H1 (cell line): ENCODE measurements at regions not wholly inside any gene's neighbourhood (a gene's known extent, or its start where the extent isn't known, plus 50 kb on each side); places are given as distances from the start of the nearest gene placed in this dataset.

ENCODE experiments used
- CTCF ChIA-PET: fragments of 300-600 bp; sonication (Branson Sonifier 250); formaldehyde crosslinking; loops from one replicate; lab custom pipeline; 2021; ENCODE audit not compliant: partially characterized antibody; lab: Charles Lee
- POLR2A ChIA-PET: fragments of 300-600 bp; sonication (Branson Sonifier 250); formaldehyde crosslinking; loops from one replicate; lab custom pipeline; 2021; ENCODE audit warnings: inconsistent platforms; ENCODE audit not compliant: partially characterized antibody; lab: Charles Lee
- DNase-seq, 2 experiments: peaks; one replicate each; pipeline versions ENCODE4 v3.0.0 to v3.0.0-alpha.2; 2010 to 2022; ENCODE audit warnings: low spot score in 2 of 2, low read depth in 1 of 2, mixed read lengths in 1 of 2
- FAIRE-seq: peaks from 2 replicates; lab custom pipeline; 2011; peaks lifted over from hg19 to GRCh38; lab: Jason Lieb, UNC
- H2AFZ ChIP-seq: 2 replicates; pipeline ENCODE4 v1.8.1; 2012; ENCODE audit warnings: low read length, inconsistent platforms
- H2AK5ac ChIP-seq: 2 replicates; pipeline ENCODE4 v1.6.1; 2013; ENCODE audit warnings: low read depth, low read length
- H2BK120ac ChIP-seq: replicated peaks from 2 replicates; pipeline ENCODE3; 2013; ENCODE audit warnings: low read depth, low read length, inconsistent platforms
- H2BK12ac ChIP-seq: 2 replicates; pipeline ENCODE4 v1.6.1; 2013; ENCODE audit warnings: low read depth, low read length
- H2BK15ac ChIP-seq: 2 replicates; pipeline ENCODE4 v1.6.1; 2013; ENCODE audit warnings: low read length
- H2BK20ac ChIP-seq: 2 replicates; pipeline ENCODE4 v1.6.1; 2013; ENCODE audit warnings: low read length
- H2BK5ac ChIP-seq: 2 replicates; pipeline ENCODE4 v1.6.1; 2013; ENCODE audit warnings: low read depth, low read length
- H3K14ac ChIP-seq: 2 replicates; pipeline ENCODE4 v1.6.1; 2013; ENCODE audit warnings: inconsistent platforms; ENCODE audit not compliant: insufficient read length
- H3K18ac ChIP-seq: 2 replicates; pipeline ENCODE4 v1.6.1; 2013; ENCODE audit warnings: low read length; ENCODE audit errors: extremely low read depth
- H3K23ac ChIP-seq: 2 replicates; pipeline ENCODE4 v1.6.1; 2013; ENCODE audit warnings: inconsistent platforms; ENCODE audit not compliant: insufficient read length
- H3K23me2 ChIP-seq: 2 replicates; pipeline ENCODE4 v1.6.1; 2013; ENCODE audit warnings: low read depth, low read length
- H3K27ac ChIP-seq: 2 replicates; pipeline ENCODE4 v1.6.1; 2011; ENCODE audit warnings: low read depth, low read length, inconsistent platforms
- H3K27me3 ChIP-seq, 4 experiments: replicated peaks in 1 of 4; 1 replicate in 1 of 4; 2 replicates in 3 of 4; pipeline versions ENCODE4 v1.6.1 to v1.8.1; 2011 to 2013; ENCODE audit warnings: low read length in 3 of 4, mild to moderate bottlenecking in 3 of 4, inconsistent platforms in 2 of 4, mixed read lengths in 2 of 4, moderate library complexity in 1 of 4; ENCODE audit not compliant: control insufficient read depth in 3 of 4, insufficient read depth in 3 of 4; ENCODE audit errors: extremely low read depth in 1 of 4
- H3K36me3 ChIP-seq, 4 experiments: 2 replicates each; pipeline versions ENCODE4 v1.6.1 to v1.8.1; 2011 to 2013; ENCODE audit warnings: mild to moderate bottlenecking in 4 of 4, low read length in 3 of 4, moderate library complexity in 2 of 4, control low read depth in 1 of 4, inconsistent platforms in 1 of 4; ENCODE audit not compliant: insufficient read depth in 4 of 4, control insufficient read depth in 2 of 4
- H3K4ac ChIP-seq: replicated peaks from 2 replicates; pipeline ENCODE3; 2013; ENCODE audit warnings: low read length, low read depth, mixed read lengths, inconsistent platforms; ENCODE audit not compliant: insufficient read length
- H3K4me1 ChIP-seq, 4 experiments: replicated peaks in 1 of 4; 1 replicate in 1 of 4; 2 replicates in 3 of 4; pipeline versions ENCODE4 v1.6.1 to v1.8.1; 2011 to 2013; ENCODE audit warnings: low read length in 3 of 4, inconsistent platforms in 2 of 4, mixed read lengths in 1 of 4; ENCODE audit not compliant: insufficient read depth in 4 of 4, control insufficient read depth in 3 of 4
- H3K4me2 ChIP-seq, 2 experiments: 2 replicates each; pipeline versions ENCODE4 v1.6.1 to v1.8.1; 2011 to 2013; ENCODE audit warnings: low read depth in 2 of 2, low read length in 2 of 2, control low read depth in 1 of 2, inconsistent platforms in 1 of 2, mild to moderate bottlenecking in 1 of 2; ENCODE audit not compliant: insufficient read depth in 1 of 2
- H3K4me3 ChIP-seq, 4 experiments: fragments of 200-600, 300-600 bp in 1 of 4; sonication (generic), shearing (Covaris generic), sonication (Bioruptor Twin) in 1 of 4; 2 replicates each; pipeline versions ENCODE4 v1.5.1 to v1.8.1; 2011 to 2016; ENCODE audit warnings: low read length in 4 of 4, low read depth in 3 of 4, control low read depth in 2 of 4, inconsistent platforms in 2 of 4, mild to moderate bottlenecking in 2 of 4, mixed read lengths in 1 of 4, moderate library complexity in 1 of 4; ENCODE audit not compliant: insufficient read depth in 2 of 4; ENCODE audit errors: extremely low read depth in 1 of 4
- H3K56ac ChIP-seq: replicated peaks from 2 replicates; pipeline ENCODE3; 2013; ENCODE audit warnings: low read depth, mild to moderate bottlenecking, mixed read lengths, low read length, inconsistent platforms; ENCODE audit not compliant: insufficient read length
- H3K79me1 ChIP-seq: 2 replicates; pipeline ENCODE4 v1.6.1; 2013; ENCODE audit warnings: low read depth, low read length, control low read depth
- H3K79me2 ChIP-seq, 2 experiments: 2 replicates each; pipeline versions ENCODE4 v1.6.1 to v1.8.1; 2012 to 2013; ENCODE audit warnings: low read length in 2 of 2, mild to moderate bottlenecking in 2 of 2, inconsistent platforms in 1 of 2; ENCODE audit not compliant: insufficient read depth in 2 of 2, control insufficient read depth in 1 of 2
- H3K9ac ChIP-seq, 4 experiments: replicated peaks in 1 of 4; 1 replicate in 1 of 4; 2 replicates in 3 of 4; pipeline versions ENCODE4 v1.6.1 to v1.8.1; 2011 to 2013; ENCODE audit warnings: low read depth in 3 of 4, low read length in 3 of 4, control low read depth in 2 of 4, mild to moderate bottlenecking in 2 of 4, moderate library complexity in 2 of 4, inconsistent platforms in 1 of 4; ENCODE audit errors: extremely low read depth in 1 of 4
- H3K9me3 ChIP-seq, 2 experiments: 2 replicates each; pipeline versions ENCODE4 v1.6.1 to v1.8.1; 2012 to 2013; ENCODE audit warnings: mild to moderate bottlenecking in 2 of 2, moderate library complexity in 2 of 2, control low read depth in 1 of 2, inconsistent platforms in 1 of 2, low read depth in 1 of 2, low read length in 1 of 2, mixed read lengths in 1 of 2; ENCODE audit not compliant: insufficient read depth in 2 of 2
- H4K20me1 ChIP-seq, 2 experiments: replicated peaks in 1 of 2; 2 replicates each; pipeline versions ENCODE3 to v1.8.1; 2011 to 2013; ENCODE audit warnings: inconsistent platforms in 2 of 2, low read length in 2 of 2, mild to moderate bottlenecking in 1 of 2; ENCODE audit not compliant: insufficient read depth in 2 of 2, control insufficient read depth in 1 of 2
- H4K5ac ChIP-seq: 2 replicates; pipeline ENCODE4 v1.6.1; 2013; ENCODE audit warnings: low read length, low read depth, mixed read lengths, inconsistent platforms; ENCODE audit not compliant: insufficient read length
- H4K8ac ChIP-seq: 2 replicates; pipeline ENCODE4 v1.8.0; 2013; ENCODE audit warnings: mild to moderate bottlenecking, moderate library complexity, low read length, inconsistent platforms; ENCODE audit not compliant: insufficient read depth; ENCODE audit errors: extremely low read depth
- H4K91ac ChIP-seq: replicated peaks from 2 replicates; pipeline ENCODE3; 2013; ENCODE audit warnings: low read length, mixed read lengths, inconsistent platforms; ENCODE audit not compliant: insufficient read length
- ASH2L ChIP-seq: fragments of 200-600, 300-600 bp; sonication (generic); IDR thresholded peaks from one replicate; pipeline ENCODE4 v1.7.1; 2017; ENCODE audit warnings: low read length
- CBX8 ChIP-seq: fragments of 300-800, 300-1000 bp; sonication (generic); IDR thresholded peaks from 2 replicates; pipeline ENCODE4 v1.7.1; 2016; ENCODE audit warnings: low read depth, low read length, borderline replicate concordance
- CREB1 ChIP-seq: IDR thresholded peaks from 2 replicates; pipeline ENCODE4 v1.6.1; 2012; ENCODE audit warnings: inconsistent platforms
- HDAC6 ChIP-seq: IDR thresholded peaks from one replicate; pipeline ENCODE4 v1.7.1; 2012; ENCODE audit warnings: low read depth, mild to moderate bottlenecking, inconsistent platforms, low read length, moderate library complexity
- JUND ChIP-seq: IDR thresholded peaks from 2 replicates; pipeline ENCODE4 v1.6.1; 2011; ENCODE audit warnings: mild to moderate bottlenecking, improper control_type of control experiment, low read length
- KDM1A ChIP-seq: fragments of 200-600, 300-600 bp; sonication (generic); IDR thresholded peaks from 2 replicates; pipeline ENCODE4 v1.7.1; 2016; ENCODE audit warnings: mild to moderate bottlenecking, low read length, borderline replicate concordance
- NRF1 ChIP-seq: IDR thresholded peaks from 2 replicates; pipeline ENCODE4 v1.6.1; 2011; ENCODE audit warnings: mild to moderate bottlenecking, low read depth, low read length, improper control_type of control experiment
- RFX5 ChIP-seq: IDR thresholded peaks from 2 replicates; pipeline ENCODE4 v1.6.1; 2011; ENCODE audit warnings: low read depth, low read length, improper control_type of control experiment, borderline replicate concordance
- RNF2 ChIP-seq: fragments of 200-900, 300-1000 bp; sonication (generic); IDR thresholded peaks from 2 replicates; pipeline ENCODE4 v1.7.1; 2016; ENCODE audit warnings: borderline replicate concordance, low read depth, mild to moderate bottlenecking, antibody characterized with exemption, low read length; ENCODE audit not compliant: poor library complexity, severe bottlenecking; ENCODE audit errors: missing control alignments
- RXRA ChIP-seq: IDR thresholded peaks from 2 replicates; pipeline ENCODE4 v1.6.1; 2011; ENCODE audit warnings: low read depth, mild to moderate bottlenecking, low read length, moderate library complexity; ENCODE audit not compliant: insufficient read depth
- SAP30 ChIP-seq: fragments of 300-600 bp; sonication (generic); IDR thresholded peaks from 2 replicates; pipeline ENCODE4 v1.7.1; 2012; ENCODE audit warnings: low read length, moderate library complexity, mild to moderate bottlenecking, inconsistent platforms; ENCODE audit not compliant: insufficient read depth, insufficient replicate concordance
- SIN3A ChIP-seq, 2 experiments: IDR thresholded peaks in 1 of 2; conservative IDR thresholded peaks in 1 of 2; 2 replicates each; pipeline ENCODE4 v1.6.1; 2011 to 2012; ENCODE audit warnings: low read length in 2 of 2, improper control_type of control experiment in 1 of 2, low read depth in 1 of 2, mild to moderate bottlenecking in 1 of 2
- SIX5 ChIP-seq: IDR thresholded peaks from 2 replicates; pipeline ENCODE4 v1.6.1; 2011; ENCODE audit warnings: mild to moderate bottlenecking, low read depth, low read length
- SUZ12 ChIP-seq: fragments of 200-600 bp; sonication (generic); IDR thresholded peaks from 2 replicates; pipeline ENCODE4 v1.6.1; 2012; ENCODE audit warnings: mild to moderate bottlenecking, inconsistent platforms, low read length, moderate library complexity, mixed read lengths
- WGBS, 2 experiments: shearing (Covaris generic) in 1 of 2; methylation state at CpG; one replicate each; pipeline versions ENCODE4 v1.1.6 to v1.1.7; 2013 to 2015; ENCODE audit warnings: low lambda C conversion rate in 2 of 2, mixed read lengths in 2 of 2, inconsistent platforms in 1 of 2, low coverage in 1 of 2, missing lambda C conversion rate in 1 of 2; ENCODE audit not compliant: insufficient replicate concordance in 2 of 2, insufficient coverage in 1 of 2, insufficient read length in 1 of 2; ENCODE audit errors: extremely low coverage in 1 of 2, missing lambda C conversion rate in 1 of 2; 5-methylcytosine and 5-hydroxymethylcytosine counted together

- no peak for FAIRE-seq
- TF ChIP-seq RNF2 (no peak), ASH2L (no peak), SIX5 (no peak), RXRA (no peak), RFX5 (no peak), HDAC6 (no peak), KDM1A (no peak), CBX8 (no peak), CREB1 (no peak), SUZ12 (no peak), JUND (no peak), SIN3A (conservative IDR thresholded peaks at IDR 0.05 in 1 of 2, IDR thresholded peaks at IDR 0.05 in 1 of 2; ENCODE audit: low read depth in 1 of 2, low read length in 2 of 2) (no peak), NRF1 (no peak), SAP30 (no peak)
Observed at GRCh38 chr13:37338726-37339385, 233.4 kb upstream of the CSNK1A1L start.

More at GRCh38 chr13:37338726-37339385, 233.4 kb upstream of the CSNK1A1L start:
- no peaks in the 10 kb centered on the region for H3K9me3 ChIP-seq
- no peaks in the 10 kb centered on the region for H3K23me2 ChIP-seq
- H3K79me1 ChIP-seq = no peaks in the 10 kb centered on the region
- H2AFZ ChIP-seq = no peak overlapping the region
- no peaks in the 10 kb centered on the region for H3K4me1 ChIP-seq
- H2BK12ac ChIP-seq = no peak overlapping the region
- H2BK20ac ChIP-seq = no peak overlapping the region
- no peak overlapping the region for H3K4ac ChIP-seq
- POLR2A ChIA-PET = no interaction called here
- no peak overlapping the region for H3K4me2 ChIP-seq
- H3K4me3 ChIP-seq = no peak overlapping the region
- CTCF ChIA-PET = no interaction called here
- H3K23ac ChIP-seq = no peak overlapping the region
- no peak overlapping the region for H2BK15ac ChIP-seq
- H4K20me1 ChIP-seq = no peaks in the 10 kb centered on the region
- DNase-seq = no peak
- no peaks in the 10 kb centered on the region for H3K27me3 ChIP-seq
- no peak overlapping the region for H3K9ac ChIP-seq
- H3K36me3 ChIP-seq = no peaks in the 10 kb centered on the region
- no peak overlapping the region for H4K91ac ChIP-seq
- WGBS, 2 experiments = 89% methylated on average over 5 of the region's 5 CpGs; no CpG with 5 or more reads in 1 of the 2 experiments
- H3K18ac ChIP-seq = no peak overlapping the region
- no peak overlapping the region for H3K27ac ChIP-seq
- no peak overlapping the region for H2AK5ac ChIP-seq
- H4K8ac ChIP-seq = no peak overlapping the region
- no peak overlapping the region for H3K14ac ChIP-seq
- no peak overlapping the region for H2BK120ac ChIP-seq
- H3K56ac ChIP-seq = no peak overlapping the region
- no peak overlapping the region for H4K5ac ChIP-seq
- H3K79me2 ChIP-seq = no peaks in the 10 kb centered on the region
- H2BK5ac ChIP-seq = no peak overlapping the region
